Uterus (tissue), 3 donors: ENCODE measurements at regions not wholly inside any gene's neighbourhood (a gene's known extent, or its start where the extent isn't known, plus 50 kb on each side); places are given as distances from the start of the nearest gene placed in this dataset.

ENCODE experiments used
- DNase-seq, 2 donors: peaks; one replicate each; pipeline ENCODE4 v3.0.0-alpha.2; 2019 to 2020
- H3K27ac ChIP-seq, 2 donors: fragments of 200-600 bp; sonication (generic); 1 replicate in 1 of 2; 2 replicates in 1 of 2; pipeline ENCODE4 v1.5.1; 2016 to 2018
- H3K27me3 ChIP-seq, 2 donors: fragments of 200-600 bp; sonication (generic); one replicate each; pipeline ENCODE4 v1.5.1; 2018 to 2019; ENCODE audit warnings: control low read depth in 1 of 2
- H3K36me3 ChIP-seq, 2 donors: fragments of 200-600 bp; sonication (generic); one replicate each; pipeline ENCODE4 v1.5.1; 2019; ENCODE audit warnings: control low read depth in 1 of 2
- H3K4me1 ChIP-seq, 2 donors: fragments of 200-600 bp; sonication (generic); one replicate each; pipeline ENCODE4 v1.5.1; 2018 to 2019; ENCODE audit warnings: control low read depth in 1 of 2
- H3K4me3 ChIP-seq, 2 donors: fragments of 200-600 bp; sonication (generic); 1 replicate in 1 of 2; 2 replicates in 1 of 2; pipeline ENCODE4 v1.5.1; 2018 to 2019; ENCODE audit warnings: mild to moderate bottlenecking in 1 of 2
- H3K9me3 ChIP-seq, 2 donors: fragments of 200-600 bp; sonication (generic); one replicate each; pipeline ENCODE4 v1.5.1; 2019; ENCODE audit warnings: control low read depth in 1 of 2
- CTCF ChIP-seq, 4 experiments: fragments of 200-600 bp in 2 of 4; fragments of 450-650 bp in 2 of 4; sonication (generic) in 2 of 4; IDR thresholded peaks; one replicate each; pipeline ENCODE4 v1.5.1; 2016 to 2019; ENCODE audit warnings: antibody characterized with exemption in 4 of 4, mild to moderate bottlenecking in 2 of 4, moderate library complexity in 1 of 4
- POLR2A ChIP-seq, 2 donors: fragments of 450-650 bp; IDR thresholded peaks; one replicate each; pipeline ENCODE4 v1.6.1; 2016; ENCODE audit warnings: antibody characterized with exemption in 2 of 2, mild to moderate bottlenecking in 1 of 2, moderate library complexity in 1 of 2
- intact Hi-C: fragments of 100-400 bp; cut with DNase I; formaldehyde crosslinking; loops from one replicate; pipeline ENCODE4 v1.15.1; 2023; ENCODE audit warnings: low total_unique reads
- donor health status: DM: yes; HTN: yes; CAD: no.

GRCh38 chr1:96425382-96426129, 296.0 kb upstream of the PTBP2 start:
- no peaks in the 10 kb centered on the region for H3K27me3 ChIP-seq
- intact Hi-C loops, result no loop called here
- DNase-seq, result no peak
- no peak overlapping the region for H3K4me3 ChIP-seq
- no peaks in the 10 kb centered on the region for H3K36me3 ChIP-seq
- no peak overlapping the region for H3K27ac ChIP-seq
- no peak for TF ChIP-seq CTCF (IDR thresholded peaks at IDR 0.05)
- TF ChIP-seq POLR2A (IDR thresholded peaks at IDR 0.05), result no peak
- H3K9me3 ChIP-seq, result no peaks in the 10 kb centered on the region
- no peaks in the 10 kb centered on the region for H3K4me1 ChIP-seq

- Histone ChIP-seq H3K27me3 (no peaks in the 10 kb centered on the region), H3K27ac (no peak overlapping the region), H3K4me1 (no peaks in the 10 kb centered on the region), H3K9me3 (no peaks in the 10 kb centered on the region), H3K4me3 (no peak overlapping the region), H3K36me3 (no peaks in the 10 kb centered on the region)
- TF ChIP-seq CTCF (IDR thresholded peaks at IDR 0.05), result no peak
- TF ChIP-seq POLR2A (IDR thresholded peaks at IDR 0.05), result no peak
- DNase-seq, result no peak
- intact Hi-C loops, result no loop called here
These were observed 294.0 kb upstream of the PTBP2 start for GRCh38 chr1:96427616-96428015.

- Histone ChIP-seq H3K4me3 (no peak overlapping the region), H3K36me3 (no peaks in the 10 kb centered on the region), H3K27ac (no peak overlapping the region), H3K27me3 (peaks cover 0 to 4% of the 10 kb centered on the region in 2 donors), H3K9me3 (no peaks in the 10 kb centered on the region), H3K4me1 (no peaks in the 10 kb centered on the region)
- DNase-seq, result no peak
- TF ChIP-seq CTCF (IDR thresholded peaks at IDR 0.05) (no peak), POLR2A (IDR thresholded peaks at IDR 0.05) (no peak)
- intact Hi-C loops, result no loop called here
These were observed 276.3 kb upstream of the PTBP2 start for GRCh38 chr1:96445302-96445701.

GRCh38 chr1:96464066-96464465, 257.5 kb upstream of the PTBP2 start:
- no peak for DNase-seq
- no peak overlapping the region for H3K27ac ChIP-seq
- no peaks in the 10 kb centered on the region for H3K4me1 ChIP-seq
- TF ChIP-seq POLR2A (IDR thresholded peaks at IDR 0.05), result no peak
- TF ChIP-seq CTCF (IDR thresholded peaks at IDR 0.05), result no peak
- H3K27me3 ChIP-seq, result no peaks in the 10 kb centered on the region
- no peak overlapping the region for H3K4me3 ChIP-seq
- H3K9me3 ChIP-seq, result no peaks in the 10 kb centered on the region
- intact Hi-C loops, result no loop called here
- no peaks in the 10 kb centered on the region for H3K36me3 ChIP-seq

- intact Hi-C loops, result no loop called here
- TF ChIP-seq CTCF (IDR thresholded peaks at IDR 0.05), result no peak
- TF ChIP-seq POLR2A (IDR thresholded peaks at IDR 0.05), result no peak
- no peaks in the 10 kb centered on the region for H3K9me3 ChIP-seq
- H3K27ac ChIP-seq, result no peak overlapping the region
- no peaks in the 10 kb centered on the region for H3K27me3 ChIP-seq
- no peak for DNase-seq
- H3K4me3 ChIP-seq, result no peak overlapping the region
- H3K36me3 ChIP-seq, result no peaks in the 10 kb centered on the region
- no peaks in the 10 kb centered on the region for H3K4me1 ChIP-seq
These were observed 257.1 kb upstream of the PTBP2 start for GRCh38 chr1:96464522-96464921.
